HG02840 (cell line): ENCODE measurements at regions not wholly inside any gene's neighbourhood (a gene's known extent, or its start where the extent isn't known, plus 50 kb on each side); places are given as distances from the start of the nearest gene placed in this dataset.
A peak's percentile ranks its signal among the peaks of the same experiment; 100 is the strongest.
"Not testable (repeated sequence)": the region's sequence is repeated elsewhere in the genome, so short reads cannot be mapped to it uniquely, and the experiment has no call there.

Experiments used
- ATAC-seq: cut with Tn5 transposase; IDR thresholded peaks from one replicate; pipeline ENCODE4 v1.9.1; 2021; ENCODE audit warnings: mild to moderate bottlenecking, moderate library complexity, moderate number of reproducible peaks; ENCODE audit not compliant: unreplicated experiment, low FRiP score

- ATAC-seq: no peak
Observed at GRCh38 chr6:51456282-51456681, 631.1 kb downstream of the PKHD1 start.

GRCh38 chr6:51459958-51460357 is 627.5 kb downstream of the PKHD1 start:
- ATAC-seq: peak; percentile 94

GRCh38 chr6:51462896-51463295 is 624.5 kb downstream of the PKHD1 start:
- ATAC-seq: no peak

GRCh38 chr6:51463321-51463720 is 624.1 kb downstream of the PKHD1 start:
- ATAC-seq: no peak

- no peak for ATAC-seq
Observed at GRCh38 chr6:51464956-51465355, 622.5 kb downstream of the PKHD1 start.

- no peak for ATAC-seq
Observed at GRCh38 chr6:51466427-51466826, 621.0 kb downstream of the PKHD1 start.

GRCh38 chr6:51467231-51467952 is 620.0 kb downstream of the PKHD1 start:
- ATAC-seq: no peak

- ATAC-seq: no peak
Observed at GRCh38 chr6:51468704-51469103, 618.7 kb downstream of the PKHD1 start.

GRCh38 chr6:51472745-51473487 is 614.5 kb downstream of the PKHD1 start:
- no peak for ATAC-seq

GRCh38 chr6:51474022-51474975 is 613.1 kb downstream of the PKHD1 start:
- no peak for ATAC-seq

- ATAC-seq: no peak
Observed at GRCh38 chr6:51477711-51478311, 609.6 kb downstream of the PKHD1 start.

- ATAC-seq: no peak
Observed at GRCh38 chr6:51479296-51479695, 608.1 kb downstream of the PKHD1 start.

GRCh38 chr6:51480040-51480439 is 607.4 kb downstream of the PKHD1 start:
- no peak for ATAC-seq

GRCh38 chr6:51485869-51486268 is 601.5 kb downstream of the PKHD1 start:
- not testable (repeated sequence) for ATAC-seq

GRCh38 chr6:51487937-51488336 is 599.5 kb downstream of the PKHD1 start:
- ATAC-seq: no peak

GRCh38 chr6:51489133-51489532 is 598.3 kb downstream of the PKHD1 start:
- no peak for ATAC-seq

- no peak for ATAC-seq
Observed at GRCh38 chr6:51490101-51490500, 597.3 kb downstream of the PKHD1 start.

GRCh38 chr6:51494342-51494741 is 593.1 kb downstream of the PKHD1 start:
- no peak for ATAC-seq

GRCh38 chr6:51495096-51495495 is 592.3 kb downstream of the PKHD1 start:
- no peak for ATAC-seq

- ATAC-seq: no peak
Observed at GRCh38 chr6:51495610-51496396, 591.6 kb downstream of the PKHD1 start.
